Endothelial cell (in vitro differentiated cells): ENCODE measurements at regions not wholly inside any gene's neighbourhood (a gene's known extent, or its start where the extent isn't known, plus 50 kb on each side); places are given as distances from the start of the nearest gene placed in this dataset.
"Not testable (repeated sequence)": the region's sequence is repeated elsewhere in the genome, so short reads cannot be mapped to it uniquely, and the experiment has no call there.

Source experiments
- DNase-seq: peaks from one replicate; pipeline ENCODE4 v3.0.0; 2021; ENCODE audit warnings: low spot score
- H3K27ac Mint-ChIP-seq: one replicate; pipeline ENCODE4 v1.8.0; 2021; ENCODE audit warnings: mixed read lengths, inconsistent platforms; ENCODE audit not compliant: unreplicated experiment
- H3K27me3 Mint-ChIP-seq: one replicate; pipeline ENCODE4 v1.8.0; 2021; ENCODE audit warnings: mild to moderate bottlenecking, moderate library complexity, mixed read lengths, inconsistent platforms; ENCODE audit not compliant: unreplicated experiment
- H3K36me3 Mint-ChIP-seq: one replicate; pipeline ENCODE4 v1.8.0; 2021; ENCODE audit warnings: mild to moderate bottlenecking, low read depth, mixed read lengths, inconsistent platforms; ENCODE audit not compliant: unreplicated experiment
- H3K4me1 Mint-ChIP-seq: one replicate; pipeline ENCODE4 v1.8.0; 2021; ENCODE audit warnings: mild to moderate bottlenecking, mixed read lengths, inconsistent platforms; ENCODE audit not compliant: unreplicated experiment
- H3K4me3 Mint-ChIP-seq: one replicate; pipeline ENCODE4 v1.8.0; 2021; ENCODE audit warnings: mild to moderate bottlenecking, mixed read lengths, inconsistent platforms; ENCODE audit not compliant: unreplicated experiment
- H3K9me3 Mint-ChIP-seq: one replicate; pipeline ENCODE4 v1.8.0; 2021; ENCODE audit warnings: mixed read lengths, inconsistent platforms; ENCODE audit not compliant: unreplicated experiment
- TF ChIP-seq, protein P1 (sequence below): fragments of 200-600 bp; sonication (generic); IDR thresholded peaks from one replicate; pipeline ENCODE4 v1.5.0; 2021; ENCODE audit warnings: antibody characterized with exemption; ENCODE audit not compliant: unreplicated experiment

DNA sequence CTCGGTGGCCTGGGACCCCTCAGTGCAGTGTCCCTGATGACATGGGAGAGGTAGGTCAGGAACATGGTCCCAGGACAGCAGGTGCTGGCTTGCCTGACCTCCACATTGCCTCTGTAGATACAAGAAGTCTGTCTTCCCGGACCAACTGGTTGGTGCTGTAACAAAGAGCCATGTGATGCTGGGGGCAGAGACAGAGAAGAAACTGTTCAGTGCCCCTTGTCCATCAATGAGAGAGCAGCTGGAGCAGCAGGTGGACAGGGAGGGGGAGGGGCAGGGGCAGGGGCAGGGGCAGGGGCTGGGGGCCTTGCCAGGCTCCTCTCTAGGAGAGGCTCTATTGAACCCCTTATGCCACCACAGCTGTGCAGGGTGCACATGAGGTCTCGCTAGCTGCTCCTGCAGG is 191.8 kb downstream of the KLRB1 start:
- H3K27me3 Mint-ChIP-seq, H3K4me3 Mint-ChIP-seq, H3K27ac Mint-ChIP-seq, DNase-seq, H3K36me3 Mint-ChIP-seq, H3K9me3 Mint-ChIP-seq: not testable (repeated sequence)
- peaks cover 19% of the 10 kb centered on the region for H3K4me1 Mint-ChIP-seq

DNA sequence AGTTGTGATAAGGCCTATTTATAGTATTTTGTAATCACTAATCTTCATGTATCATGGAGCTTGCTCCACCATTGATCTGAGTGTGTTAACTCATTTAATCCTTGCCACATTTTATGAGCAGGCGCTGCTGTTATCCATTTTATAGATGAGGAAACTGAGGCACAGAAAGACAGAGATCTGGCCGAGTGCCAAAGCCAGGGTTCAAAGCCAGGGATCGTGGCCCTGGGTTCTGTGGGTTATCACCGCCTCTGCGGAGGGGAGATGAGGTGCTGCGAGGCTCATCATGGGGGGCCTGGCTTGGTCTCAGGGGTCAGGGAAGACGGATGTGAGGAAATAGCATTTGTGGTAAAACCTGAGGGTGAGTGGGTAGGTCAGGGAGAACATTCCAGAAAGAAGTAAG is 193.9 kb downstream of the KLRB1 start:
- not testable (repeated sequence) for H3K4me3 Mint-ChIP-seq, H3K9me3 Mint-ChIP-seq, H3K27ac Mint-ChIP-seq, H3K27me3 Mint-ChIP-seq, DNase-seq, H3K36me3 Mint-ChIP-seq
- peaks cover 19% of the 10 kb centered on the region for H3K4me1 Mint-ChIP-seq

DNA sequence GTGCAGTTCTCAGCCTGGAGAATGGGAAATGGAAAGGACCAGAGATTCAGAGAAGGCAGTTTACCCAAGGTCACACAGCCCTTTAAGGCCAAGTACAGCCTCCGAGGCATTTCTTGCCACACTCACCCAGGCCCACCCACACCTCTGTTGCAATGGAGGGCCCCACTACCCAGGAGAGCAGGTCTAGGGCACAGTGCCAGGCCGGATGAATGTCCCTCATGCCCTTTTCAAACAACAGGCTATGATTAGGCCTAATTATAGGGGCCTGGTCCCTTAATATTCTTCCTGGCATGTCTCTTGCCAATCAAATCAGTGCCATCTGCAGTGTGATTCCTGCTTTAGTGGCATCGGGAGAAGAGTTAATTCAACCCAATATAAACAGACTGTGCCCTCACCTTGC is 195.3 kb downstream of the KLRB1 start:
- peaks cover 19% of the 10 kb centered on the region for H3K4me1 Mint-ChIP-seq
- not testable (repeated sequence) for DNase-seq, H3K4me3 Mint-ChIP-seq, H3K27ac Mint-ChIP-seq, H3K27me3 Mint-ChIP-seq, H3K9me3 Mint-ChIP-seq, H3K36me3 Mint-ChIP-seq

DNA sequence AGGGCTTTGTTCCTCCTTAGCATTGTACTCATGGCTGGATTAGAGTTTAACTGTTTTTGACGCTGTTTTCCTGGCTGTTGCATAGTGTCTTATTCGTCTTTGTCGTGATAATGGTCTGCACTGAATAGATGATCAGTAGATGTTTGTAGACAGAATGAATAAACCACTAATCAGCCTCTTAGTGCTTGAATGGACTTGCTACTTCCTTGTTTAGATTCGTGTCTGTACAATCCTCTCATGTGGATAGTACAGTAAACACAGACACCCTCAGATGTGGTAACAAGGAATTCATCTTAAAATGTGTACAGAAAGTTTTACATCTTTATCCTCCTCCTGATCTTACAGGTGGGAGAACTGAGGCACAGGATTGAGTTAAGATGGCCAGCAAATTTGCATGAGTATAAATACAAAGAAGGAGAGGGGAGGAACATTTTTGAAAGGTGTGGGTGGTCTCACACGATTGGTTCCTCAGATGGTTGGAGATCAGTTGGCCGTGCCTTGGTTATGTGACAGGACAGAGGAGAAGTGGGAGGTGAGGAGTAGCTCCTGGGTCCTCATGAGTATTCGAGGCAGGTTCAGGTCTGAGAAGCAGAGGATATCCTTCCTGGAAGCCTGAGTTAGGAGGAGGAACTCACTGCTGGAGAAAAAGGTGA is 196.0 kb downstream of the KLRB1 start:
- not testable (repeated sequence) for H3K4me3 Mint-ChIP-seq, H3K9me3 Mint-ChIP-seq, DNase-seq, H3K27ac Mint-ChIP-seq, H3K36me3 Mint-ChIP-seq, H3K27me3 Mint-ChIP-seq
- peaks cover 22% of the 10 kb centered on the region for H3K4me1 Mint-ChIP-seq

DNA sequence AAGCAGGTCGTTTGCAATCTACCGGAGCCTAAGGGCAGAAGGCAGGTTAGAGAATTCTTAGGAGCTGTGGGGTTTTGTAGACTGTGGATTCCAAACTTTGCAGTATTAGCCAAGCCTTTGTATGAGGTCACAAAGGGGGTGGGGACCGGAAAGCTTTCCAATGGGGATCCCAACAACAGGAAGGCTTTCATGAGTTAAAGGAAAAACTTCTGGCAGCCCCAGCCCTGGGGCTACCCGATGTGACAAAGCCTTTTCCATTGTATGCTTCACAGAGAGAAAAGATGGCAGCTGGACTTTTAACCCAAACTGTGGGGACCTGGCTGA is 199.2 kb upstream of the PZP start:
- H3K4me1 Mint-ChIP-seq = peaks cover 13% of the 10 kb centered on the region
- peak overlapping the region; percentile 90 for H3K27ac Mint-ChIP-seq
- not testable (repeated sequence) for H3K36me3 Mint-ChIP-seq, H3K9me3 Mint-ChIP-seq, H3K27me3 Mint-ChIP-seq
- DNase-seq = peak; percentile 46
- peak overlapping the region; percentile 65 for H3K4me3 Mint-ChIP-seq

DNA sequence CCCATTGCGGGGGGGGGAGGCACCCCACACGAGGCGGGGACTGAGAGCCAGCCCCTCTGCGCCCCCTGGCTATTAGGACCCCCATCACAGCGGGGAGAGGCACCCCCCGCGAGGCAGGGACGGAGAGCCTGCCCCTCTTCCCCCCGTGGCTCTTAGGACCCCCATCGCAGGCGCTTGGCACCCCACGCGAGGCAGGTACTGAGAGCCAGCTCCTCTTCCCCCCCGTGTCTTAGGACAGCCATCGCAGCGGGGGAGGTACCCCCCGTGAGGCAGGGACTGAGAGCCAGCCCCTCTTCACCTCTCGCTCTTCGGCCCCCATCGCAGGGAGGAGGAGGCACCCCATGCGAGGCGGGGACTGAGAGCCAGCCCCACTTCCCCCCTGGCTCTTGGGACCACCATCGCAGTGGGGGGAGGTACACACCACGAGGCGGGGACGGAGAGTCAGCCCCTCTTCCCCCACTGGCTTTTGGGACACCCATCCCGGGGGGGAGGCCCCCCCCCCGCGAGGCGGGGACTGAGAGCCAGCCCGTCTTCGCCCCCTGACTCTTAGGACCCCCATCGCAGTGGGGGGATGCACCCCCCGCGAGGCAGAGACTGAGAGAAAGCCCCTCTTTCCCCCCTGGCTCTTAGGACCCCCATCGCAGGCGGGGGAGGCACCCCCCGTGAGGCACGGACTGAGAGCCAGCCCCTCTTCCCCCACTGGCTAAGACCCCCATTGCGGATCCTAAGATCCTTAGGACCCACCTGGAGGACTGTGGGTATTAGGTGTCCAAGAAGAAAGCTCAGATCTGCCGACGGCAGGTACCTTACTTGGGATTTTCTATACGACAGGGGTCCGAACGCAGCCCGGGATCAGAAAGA is 198.6 kb upstream of the PZP start:
- Mint-ChIP-seq H3K4me3 (peak overlapping the region; percentile 65), H3K4me1 (peaks cover 8% of the 10 kb centered on the region), H3K27me3 (peaks cover 4% of the 10 kb centered on the region), H3K36me3 (no peaks in the 10 kb centered on the region), H3K9me3 (no peaks in the 10 kb centered on the region), H3K27ac (peak overlapping the region; percentile 90)
- TF ChIP-seq, protein P1, sequence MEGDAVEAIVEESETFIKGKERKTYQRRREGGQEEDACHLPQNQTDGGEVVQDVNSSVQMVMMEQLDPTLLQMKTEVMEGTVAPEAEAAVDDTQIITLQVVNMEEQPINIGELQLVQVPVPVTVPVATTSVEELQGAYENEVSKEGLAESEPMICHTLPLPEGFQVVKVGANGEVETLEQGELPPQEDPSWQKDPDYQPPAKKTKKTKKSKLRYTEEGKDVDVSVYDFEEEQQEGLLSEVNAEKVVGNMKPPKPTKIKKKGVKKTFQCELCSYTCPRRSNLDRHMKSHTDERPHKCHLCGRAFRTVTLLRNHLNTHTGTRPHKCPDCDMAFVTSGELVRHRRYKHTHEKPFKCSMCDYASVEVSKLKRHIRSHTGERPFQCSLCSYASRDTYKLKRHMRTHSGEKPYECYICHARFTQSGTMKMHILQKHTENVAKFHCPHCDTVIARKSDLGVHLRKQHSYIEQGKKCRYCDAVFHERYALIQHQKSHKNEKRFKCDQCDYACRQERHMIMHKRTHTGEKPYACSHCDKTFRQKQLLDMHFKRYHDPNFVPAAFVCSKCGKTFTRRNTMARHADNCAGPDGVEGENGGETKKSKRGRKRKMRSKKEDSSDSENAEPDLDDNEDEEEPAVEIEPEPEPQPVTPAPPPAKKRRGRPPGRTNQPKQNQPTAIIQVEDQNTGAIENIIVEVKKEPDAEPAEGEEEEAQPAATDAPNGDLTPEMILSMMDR = no peak
- no peak for DNase-seq

DNA sequence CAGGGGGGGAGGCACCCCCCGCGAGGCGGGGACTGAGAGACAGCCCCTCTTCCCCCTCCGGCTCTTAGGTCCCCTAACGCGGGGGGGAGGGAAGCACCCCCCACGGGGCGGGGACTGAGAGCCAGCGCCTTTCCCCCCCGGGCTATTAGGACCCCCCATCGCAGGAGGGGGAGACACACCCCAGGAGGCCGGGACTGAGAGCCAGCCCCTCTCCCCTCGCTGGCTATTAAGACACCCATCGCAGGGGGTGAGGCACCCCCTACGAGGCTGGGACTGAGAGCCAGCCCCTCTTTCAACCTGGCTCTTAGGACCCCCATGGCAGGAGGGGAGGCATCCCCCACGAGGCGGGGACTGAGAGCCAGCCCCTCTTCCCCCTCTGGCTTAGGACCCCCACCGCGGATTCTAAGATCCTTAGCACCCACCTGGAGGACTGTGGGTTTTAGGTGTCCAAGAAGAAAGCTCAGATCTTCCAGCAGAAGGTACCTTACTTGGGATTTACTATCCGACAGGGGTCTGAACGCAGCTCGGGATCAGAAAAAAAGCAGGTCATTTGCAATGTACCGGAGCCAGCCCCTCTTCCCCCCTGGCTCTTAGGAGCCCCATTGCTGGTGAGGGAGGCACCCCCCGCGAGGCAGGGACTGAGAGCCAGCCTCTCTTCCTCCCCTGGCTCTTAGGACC is 197.8 kb upstream of the PZP start:
- Mint-ChIP-seq H3K36me3 (no peaks in the 10 kb centered on the region), H3K27me3 (peaks cover 4% of the 10 kb centered on the region), H3K9me3 (no peaks in the 10 kb centered on the region), H3K27ac (peak overlapping the region; percentile 75), H3K4me1 (peaks cover 3% of the 10 kb centered on the region), H3K4me3 (peak overlapping the region; percentile 78)
- DNase-seq = no peak
- TF ChIP-seq, protein P1 = no peak
